Liver (tissue), 3 donors: ENCODE measurements at regions not wholly inside any gene's neighbourhood (a gene's known extent, or its start where the extent isn't known, plus 50 kb on each side); places are given as distances from the start of the nearest gene placed in this dataset.

Experiments used
- RAD21 ChIP-seq, 2 donors: IDR thresholded peaks; 2 replicates each; pipeline ENCODE4 v1.6.1; 2016; ENCODE audit warnings: antibody characterized with exemption in 2 of 2, mild to moderate bottlenecking in 2 of 2
- RXRA ChIP-seq, 2 donors: IDR thresholded peaks; 2 replicates each; pipeline ENCODE4 v1.6.1; 2017 to 2018; ENCODE audit warnings: antibody characterized with exemption in 2 of 2, mild to moderate bottlenecking in 1 of 2
- SP1 ChIP-seq: IDR thresholded peaks from 2 replicates; pipeline ENCODE4 v1.6.1; 2018; ENCODE audit warnings: antibody characterized with exemption, mild to moderate bottlenecking
- YY1 ChIP-seq: IDR thresholded peaks from 2 replicates; pipeline ENCODE4 v1.6.1; 2016; ENCODE audit warnings: antibody characterized with exemption, mild to moderate bottlenecking
- TF ChIP-seq, protein P1 (sequence below): fragments of 150-350 bp; IDR thresholded peaks from 2 replicates; pipeline ENCODE4 v1.5.1; 2017; ENCODE audit warnings: improper control_type of control experiment, low read depth, low read length; ENCODE audit not compliant: missing input control
- TF ChIP-seq, protein P2 (sequence below): IDR thresholded peaks from 2 replicates; pipeline ENCODE4 v1.6.1; 2016; ENCODE audit warnings: antibody characterized with exemption
- TF ChIP-seq, protein P3 (sequence below): IDR thresholded peaks from 2 replicates; pipeline ENCODE4 v1.6.1; 2016; ENCODE audit warnings: antibody characterized with exemption, mild to moderate bottlenecking
- donor health status: healthy.
- donor health status: healthy.

GRCh38 chr1:71295350-71295749, 214.5 kb upstream of the ZRANB2 start:
- TF ChIP-seq, protein P1, sequence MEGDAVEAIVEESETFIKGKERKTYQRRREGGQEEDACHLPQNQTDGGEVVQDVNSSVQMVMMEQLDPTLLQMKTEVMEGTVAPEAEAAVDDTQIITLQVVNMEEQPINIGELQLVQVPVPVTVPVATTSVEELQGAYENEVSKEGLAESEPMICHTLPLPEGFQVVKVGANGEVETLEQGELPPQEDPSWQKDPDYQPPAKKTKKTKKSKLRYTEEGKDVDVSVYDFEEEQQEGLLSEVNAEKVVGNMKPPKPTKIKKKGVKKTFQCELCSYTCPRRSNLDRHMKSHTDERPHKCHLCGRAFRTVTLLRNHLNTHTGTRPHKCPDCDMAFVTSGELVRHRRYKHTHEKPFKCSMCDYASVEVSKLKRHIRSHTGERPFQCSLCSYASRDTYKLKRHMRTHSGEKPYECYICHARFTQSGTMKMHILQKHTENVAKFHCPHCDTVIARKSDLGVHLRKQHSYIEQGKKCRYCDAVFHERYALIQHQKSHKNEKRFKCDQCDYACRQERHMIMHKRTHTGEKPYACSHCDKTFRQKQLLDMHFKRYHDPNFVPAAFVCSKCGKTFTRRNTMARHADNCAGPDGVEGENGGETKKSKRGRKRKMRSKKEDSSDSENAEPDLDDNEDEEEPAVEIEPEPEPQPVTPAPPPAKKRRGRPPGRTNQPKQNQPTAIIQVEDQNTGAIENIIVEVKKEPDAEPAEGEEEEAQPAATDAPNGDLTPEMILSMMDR, result no peak
- TF ChIP-seq YY1 (no peak), SP1 (no peak), RAD21 (IDR thresholded peaks at IDR 0.05) (no peak), RXRA (IDR thresholded peaks at IDR 0.05) (no peak)
- TF ChIP-seq, protein P2, sequence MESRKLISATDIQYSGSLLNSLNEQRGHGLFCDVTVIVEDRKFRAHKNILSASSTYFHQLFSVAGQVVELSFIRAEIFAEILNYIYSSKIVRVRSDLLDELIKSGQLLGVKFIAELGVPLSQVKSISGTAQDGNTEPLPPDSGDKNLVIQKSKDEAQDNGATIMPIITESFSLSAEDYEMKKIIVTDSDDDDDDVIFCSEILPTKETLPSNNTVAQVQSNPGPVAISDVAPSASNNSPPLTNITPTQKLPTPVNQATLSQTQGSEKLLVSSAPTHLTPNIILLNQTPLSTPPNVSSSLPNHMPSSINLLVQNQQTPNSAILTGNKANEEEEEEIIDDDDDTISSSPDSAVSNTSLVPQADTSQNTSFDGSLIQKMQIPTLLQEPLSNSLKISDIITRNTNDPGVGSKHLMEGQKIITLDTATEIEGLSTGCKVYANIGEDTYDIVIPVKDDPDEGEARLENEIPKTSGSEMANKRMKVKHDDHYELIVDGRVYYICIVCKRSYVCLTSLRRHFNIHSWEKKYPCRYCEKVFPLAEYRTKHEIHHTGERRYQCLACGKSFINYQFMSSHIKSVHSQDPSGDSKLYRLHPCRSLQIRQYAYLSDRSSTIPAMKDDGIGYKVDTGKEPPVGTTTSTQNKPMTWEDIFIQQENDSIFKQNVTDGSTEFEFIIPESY, result no peak
- TF ChIP-seq, protein P3, sequence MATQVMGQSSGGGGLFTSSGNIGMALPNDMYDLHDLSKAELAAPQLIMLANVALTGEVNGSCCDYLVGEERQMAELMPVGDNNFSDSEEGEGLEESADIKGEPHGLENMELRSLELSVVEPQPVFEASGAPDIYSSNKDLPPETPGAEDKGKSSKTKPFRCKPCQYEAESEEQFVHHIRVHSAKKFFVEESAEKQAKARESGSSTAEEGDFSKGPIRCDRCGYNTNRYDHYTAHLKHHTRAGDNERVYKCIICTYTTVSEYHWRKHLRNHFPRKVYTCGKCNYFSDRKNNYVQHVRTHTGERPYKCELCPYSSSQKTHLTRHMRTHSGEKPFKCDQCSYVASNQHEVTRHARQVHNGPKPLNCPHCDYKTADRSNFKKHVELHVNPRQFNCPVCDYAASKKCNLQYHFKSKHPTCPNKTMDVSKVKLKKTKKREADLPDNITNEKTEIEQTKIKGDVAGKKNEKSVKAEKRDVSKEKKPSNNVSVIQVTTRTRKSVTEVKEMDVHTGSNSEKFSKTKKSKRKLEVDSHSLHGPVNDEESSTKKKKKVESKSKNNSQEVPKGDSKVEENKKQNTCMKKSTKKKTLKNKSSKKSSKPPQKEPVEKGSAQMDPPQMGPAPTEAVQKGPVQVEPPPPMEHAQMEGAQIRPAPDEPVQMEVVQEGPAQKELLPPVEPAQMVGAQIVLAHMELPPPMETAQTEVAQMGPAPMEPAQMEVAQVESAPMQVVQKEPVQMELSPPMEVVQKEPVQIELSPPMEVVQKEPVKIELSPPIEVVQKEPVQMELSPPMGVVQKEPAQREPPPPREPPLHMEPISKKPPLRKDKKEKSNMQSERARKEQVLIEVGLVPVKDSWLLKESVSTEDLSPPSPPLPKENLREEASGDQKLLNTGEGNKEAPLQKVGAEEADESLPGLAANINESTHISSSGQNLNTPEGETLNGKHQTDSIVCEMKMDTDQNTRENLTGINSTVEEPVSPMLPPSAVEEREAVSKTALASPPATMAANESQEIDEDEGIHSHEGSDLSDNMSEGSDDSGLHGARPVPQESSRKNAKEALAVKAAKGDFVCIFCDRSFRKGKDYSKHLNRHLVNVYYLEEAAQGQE, result no peak
